ENCODE measurements at regions not wholly inside any gene's neighbourhood (a gene's known extent, or its start where the extent isn't known, plus 50 kb on each side); places are given as distances from the start of the nearest gene placed in this dataset.

DNA sequence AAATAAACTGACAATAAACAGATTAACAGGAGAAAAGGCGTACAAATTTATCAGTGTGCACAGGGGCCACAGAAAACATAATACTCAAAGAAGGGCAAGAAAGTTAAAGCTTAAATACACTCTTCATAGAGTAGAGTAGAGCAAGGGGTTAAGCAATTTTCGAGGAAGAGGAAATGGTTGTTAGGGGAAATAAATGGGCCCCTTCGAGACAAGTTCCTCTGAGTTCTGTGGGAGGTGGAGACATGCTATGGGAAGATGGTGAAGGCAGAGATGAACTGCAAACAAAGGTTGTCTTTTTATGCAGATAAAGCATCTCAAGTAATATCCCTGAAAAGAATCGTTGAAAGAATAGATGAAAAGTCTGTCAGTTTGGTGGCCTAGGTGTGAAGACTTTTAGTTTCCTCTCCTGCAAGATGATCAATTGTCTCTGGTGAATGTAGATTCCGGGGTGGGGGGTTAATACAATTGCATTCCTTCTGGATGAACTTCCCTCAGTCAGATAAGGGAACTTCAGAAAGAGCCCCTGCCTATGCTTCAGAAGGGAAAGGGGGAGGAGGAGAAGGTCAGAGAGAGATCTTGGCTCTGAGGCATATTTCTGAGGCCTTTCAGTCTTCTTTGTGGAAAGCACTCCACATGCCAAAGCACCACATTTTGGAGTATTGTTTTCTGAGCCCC lies 127.0 kb downstream of the METTL4 start:
- TF ChIP-seq CTCF (IDR thresholded peaks at IDR 0.05) (no peak), ZFX (IDR thresholded peaks at IDR 0.05; ENCODE audit: borderline replicate concordance) (no peak)

Measured in 22Rv1 (cell line).